ENCODE measurements at regions not wholly inside any gene's neighbourhood (a gene's known extent, or its start where the extent isn't known, plus 50 kb on each side); places are given as distances from the start of the nearest gene placed in this dataset.

DNA sequence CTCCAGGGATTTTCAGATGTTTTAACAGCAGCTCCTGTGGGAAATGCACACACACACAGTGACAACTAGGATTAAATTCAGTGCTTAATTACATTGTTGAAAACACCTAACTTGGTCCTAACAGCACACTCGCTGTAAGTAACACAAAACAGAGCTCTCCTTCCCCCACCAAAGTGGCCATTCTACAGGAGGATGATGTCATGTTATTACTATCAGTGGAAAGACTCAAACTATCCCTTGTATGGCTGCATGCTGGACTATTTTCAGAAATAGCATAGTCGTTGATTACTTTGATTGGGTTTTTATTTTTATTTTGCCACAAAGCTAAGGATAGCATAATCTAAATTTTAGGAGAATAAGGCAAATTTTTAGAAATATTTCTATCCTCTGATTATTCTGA lies 406.3 kb downstream of the SPRY1 start:
- TF ChIP-seq POLR2A (IDR thresholded peaks at IDR 0.05; ENCODE audit: low read depth, low read length) (no peak), POLR2AphosphoS5 (IDR thresholded peaks at IDR 0.05; ENCODE audit: low read depth, low read length) (no peak)

All from GM12892 (cell line).